Naive thymus-derived CD8-positive, alpha-beta T cell (primary cell): ENCODE measurements at regions not wholly inside any gene's neighbourhood (a gene's known extent, or its start where the extent isn't known, plus 50 kb on each side); places are given as distances from the start of the nearest gene placed in this dataset.

Source experiments
- ATAC-seq, 2 donors: fragments of 150-1000 bp; cut with Tn5 transposase in 1 of 2; sonication (Bioruptor Pico), chemical (Tn5 transposase) in 1 of 2; 1 replicate in 1 of 2; 2 replicates in 1 of 2; pipeline ENCODE4 v1.10.0; 2021; ENCODE audit warnings: mild to moderate bottlenecking in 2 of 2, moderate library complexity in 2 of 2
- POLR2A ChIA-PET: fragments of 350-600 bp; sonication (Branson Sonifier 250); formaldehyde crosslinking; loops from one replicate; lab custom pipeline; 2021; ENCODE audit warnings: antibody characterized with exemption; lab: Charles Lee
- DNase-seq, 10 donors: peaks; one replicate each; pipeline versions ENCODE4 v3.0.0 to v3.0.0-alpha.2; 2020 to 2022
- H3K27ac Mint-ChIP-seq, 10 donors: one replicate each; pipeline ENCODE4 v1.8.0; 2020 to 2022; ENCODE audit warnings: mild to moderate bottlenecking in 10 of 10, mixed read lengths in 10 of 10, moderate library complexity in 4 of 10, inconsistent platforms in 1 of 10
- H3K27me3 Mint-ChIP-seq, 5 donors: one replicate each; pipeline ENCODE4 v1.8.0; 2021 to 2022; ENCODE audit warnings: mixed read lengths in 5 of 5
- H3K36me3 Mint-ChIP-seq, 3 donors: one replicate each; pipeline ENCODE4 v1.8.0; 2020 to 2022; ENCODE audit warnings: mixed read lengths in 3 of 3, mild to moderate bottlenecking in 2 of 3, inconsistent platforms in 1 of 3
- H3K4me1 Mint-ChIP-seq, 4 donors: one replicate each; pipeline ENCODE4 v1.8.0; 2021 to 2022; ENCODE audit warnings: mixed read lengths in 4 of 4
- H3K4me3 Mint-ChIP-seq, 10 donors: one replicate each; pipeline ENCODE4 v1.8.0; 2020 to 2022; ENCODE audit warnings: mild to moderate bottlenecking in 10 of 10, mixed read lengths in 10 of 10, moderate library complexity in 6 of 10, inconsistent platforms in 1 of 10
- H3K9me3 Mint-ChIP-seq, 9 donors: one replicate each; pipeline ENCODE4 v1.8.0; 2020 to 2022; ENCODE audit warnings: mixed read lengths in 9 of 9, mild to moderate bottlenecking in 3 of 9, inconsistent platforms in 1 of 9, moderate library complexity in 1 of 9

- peak overlapping the region in 7 of 10 donors; percentile 3 to 45 (median 20) for H3K4me3 Mint-ChIP-seq
- DNase-seq (peak in 4 of 10 donors; percentile 29 to 77 (median 59)), ATAC-seq (peak; percentile 79 to 84)
- peaks cover 18 to 54% (median 40%) of the 10 kb centered on the region in 4 donors for H3K4me1 Mint-ChIP-seq
- no peaks in the 10 kb centered on the region for H3K9me3 Mint-ChIP-seq
- peaks cover 0 to 2% (median 0%) of the 10 kb centered on the region in 5 donors for H3K27me3 Mint-ChIP-seq
- H3K27ac Mint-ChIP-seq = peak overlapping the region; percentile 42 to 96 (median 85)
- H3K36me3 Mint-ChIP-seq = no peaks in the 10 kb centered on the region
- POLR2A ChIA-PET = interaction anchor here (0.6 to 2.3 kb wide), 7 partner anchors 10 to 387 kb away, joined by 3 to 8 read pairs (median 4); no protein-coding TSS in a partner anchor
These were observed 206.2 kb upstream of the SGK1 start for GRCh38 chr6:134523903-134524650.

DNA sequence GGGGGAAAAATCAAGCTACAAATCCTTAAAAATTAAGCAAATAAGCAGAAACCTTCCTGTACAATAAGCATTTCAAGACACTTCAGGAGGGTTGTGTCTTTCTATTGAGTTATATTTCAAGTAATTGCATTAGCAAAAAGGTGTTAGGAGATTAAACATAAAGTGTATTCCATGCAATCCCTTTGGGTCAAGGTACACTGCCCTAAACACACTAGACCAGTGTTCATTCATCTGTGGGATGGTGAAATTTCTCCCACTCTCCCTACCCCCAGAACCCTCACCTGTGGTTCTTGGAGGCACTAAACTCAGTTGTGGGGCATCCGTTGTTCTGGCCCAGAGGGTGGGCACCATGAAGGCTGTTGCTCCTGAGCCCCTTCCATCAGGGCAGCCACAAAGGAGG, 205.1 kb upstream of the SGK1 start:
- ATAC-seq (no peak), DNase-seq (no peak)
- Mint-ChIP-seq H3K36me3 (no peaks in the 10 kb centered on the region), H3K4me3 (peak overlapping the region in 1 of 10 donors; percentile 37), H3K9me3 (no peaks in the 10 kb centered on the region), H3K27me3 (peaks cover 0 to 2% (median 0%) of the 10 kb centered on the region in 5 donors), H3K4me1 (peaks cover 20 to 64% (median 48%) of the 10 kb centered on the region in 4 donors), H3K27ac (peak overlapping the region in 7 of 10 donors; percentile 15 to 96 (median 83))
- POLR2A ChIA-PET = interaction anchor here (2.3 kb wide), 1 partner anchor 345 kb away, joined by 7 read pairs; no protein-coding TSS in a partner anchor

GRCh38 chr6:134521116-134521501, 203.2 kb upstream of the SGK1 start:
- POLR2A ChIA-PET = interaction anchor here (0.6 to 1.5 kb wide), 2 partner anchors 9 to 11 kb away, joined by 3 read pairs; no protein-coding TSS in a partner anchor
- no peaks in the 10 kb centered on the region for H3K9me3 Mint-ChIP-seq
- ATAC-seq = no peak
- peaks cover 20 to 72% (median 51%) of the 10 kb centered on the region in 4 donors for H3K4me1 Mint-ChIP-seq
- H3K27ac Mint-ChIP-seq = peak overlapping the region in 6 of 10 donors; percentile 26 to 84 (median 62)
- no peak for DNase-seq
- H3K4me3 Mint-ChIP-seq = peak overlapping the region in 4 of 10 donors; percentile 4 to 51 (median 40)
- H3K36me3 Mint-ChIP-seq = no peaks in the 10 kb centered on the region
- peaks cover 0 to 2% (median 0%) of the 10 kb centered on the region in 5 donors for H3K27me3 Mint-ChIP-seq

- H3K9me3 Mint-ChIP-seq = no peaks in the 10 kb centered on the region
- H3K36me3 Mint-ChIP-seq = no peaks in the 10 kb centered on the region
- POLR2A ChIA-PET = interaction anchor here (1.5 kb wide), 1 partner anchor 11 kb away, joined by 3 read pairs; no protein-coding TSS in a partner anchor
- DNase-seq = no peak
- peaks cover 19 to 70% (median 50%) of the 10 kb centered on the region in 4 donors for H3K4me1 Mint-ChIP-seq
- ATAC-seq = no peak
- peaks cover 0 to 2% (median 0%) of the 10 kb centered on the region in 5 donors for H3K27me3 Mint-ChIP-seq
- H3K27ac Mint-ChIP-seq = peak overlapping the region in 8 of 10 donors; percentile 26 to 96 (median 90)
- peak overlapping the region in 6 of 10 donors; percentile 4 to 78 (median 40) for H3K4me3 Mint-ChIP-seq
These were observed 202.5 kb upstream of the SGK1 start for GRCh38 chr6:134520181-134521115.

GRCh38 chr6:134519465-134519864, 201.6 kb upstream of the SGK1 start:
- Mint-ChIP-seq H3K36me3 (no peaks in the 10 kb centered on the region), H3K9me3 (no peaks in the 10 kb centered on the region), H3K27me3 (peaks cover 0 to 2% (median 0%) of the 10 kb centered on the region in 5 donors), H3K4me1 (peaks cover 18 to 60% (median 46%) of the 10 kb centered on the region in 4 donors), H3K27ac (peak overlapping the region; percentile 80 to 96 (median 90)), H3K4me3 (peak overlapping the region; percentile 55 to 80 (median 69))
- ATAC-seq (peak; percentile 81 to 84), DNase-seq (peak; percentile 11 to 75 (median 40))
- POLR2A ChIA-PET = interaction anchor here (1.5 kb wide), 1 partner anchor 10 kb away, joined by 3 read pairs; no protein-coding TSS in a partner anchor

DNA sequence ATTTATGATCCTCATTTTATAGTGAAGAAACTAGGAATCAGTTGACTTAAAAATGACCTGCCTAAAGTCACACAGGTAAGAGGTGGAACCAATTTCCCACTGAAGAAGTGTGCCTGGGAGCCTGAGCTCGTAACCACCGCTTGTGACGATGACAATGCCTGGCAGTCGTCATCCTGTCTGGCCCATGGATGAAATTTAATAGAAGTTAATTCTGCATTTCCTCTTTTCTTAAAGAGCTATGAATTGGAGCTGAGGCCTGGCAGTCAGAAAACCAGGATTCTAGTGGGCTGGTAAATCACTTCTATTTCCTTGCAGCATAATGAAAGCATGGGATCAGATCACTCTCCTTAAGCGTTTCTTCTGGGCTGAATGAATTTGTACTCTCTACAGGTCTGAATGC, 200.0 kb upstream of the SGK1 start:
- ATAC-seq = no peak
- Mint-ChIP-seq H3K4me3 (no peak overlapping the region), H3K4me1 (peaks cover 9 to 44% (median 33%) of the 10 kb centered on the region in 4 donors), H3K27me3 (peaks cover 0 to 2% (median 0%) of the 10 kb centered on the region in 5 donors), H3K27ac (peak overlapping the region in 7 of 10 donors; percentile 66 to 94 (median 83)), H3K36me3 (no peaks in the 10 kb centered on the region), H3K9me3 (no peaks in the 10 kb centered on the region)
- DNase-seq = no peak
- POLR2A ChIA-PET = no interaction called here

DNA sequence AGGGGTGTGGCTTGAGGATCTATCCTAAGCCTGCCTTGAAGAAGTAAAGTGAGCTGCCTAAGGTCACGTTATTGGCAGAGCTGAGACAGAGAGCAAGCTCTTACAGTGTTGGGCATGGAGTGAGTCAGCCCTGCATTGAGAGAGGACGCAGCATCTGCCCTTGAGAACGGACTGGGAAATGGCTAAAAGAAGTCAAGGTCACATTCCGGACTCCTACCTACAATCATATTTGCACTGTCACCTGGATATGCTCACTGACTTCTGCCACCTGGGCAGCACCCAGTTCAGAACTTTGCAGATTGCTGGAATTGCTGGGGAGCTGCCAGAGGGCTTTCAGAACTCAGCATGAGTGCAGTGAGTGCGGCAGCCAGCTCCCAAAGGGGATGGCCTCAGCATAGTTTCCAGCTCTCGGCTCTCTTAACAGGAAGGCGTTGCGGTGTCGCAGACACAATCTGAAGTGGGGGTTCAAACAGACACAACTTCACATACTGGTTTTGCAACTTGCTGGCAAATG, 199.3 kb upstream of the SGK1 start:
- ATAC-seq = no peak

DNA sequence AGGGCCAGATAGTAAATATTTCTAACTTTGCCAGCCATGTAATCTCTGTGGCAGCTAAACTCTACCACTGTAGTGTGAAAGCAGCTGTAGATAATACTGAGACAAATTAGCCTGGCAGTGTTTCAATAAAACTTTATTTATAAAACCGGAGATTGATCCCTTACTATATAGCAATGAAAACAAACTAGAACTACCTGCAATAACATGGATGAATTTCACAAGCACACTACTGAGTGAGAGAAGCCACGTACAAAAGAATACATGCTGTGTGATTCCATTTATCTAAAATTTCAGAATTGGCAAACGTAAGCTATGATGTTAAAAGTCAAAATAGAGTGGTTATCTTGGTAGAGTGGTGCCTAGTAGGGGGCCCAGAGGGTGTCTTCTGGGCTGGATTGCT, 198.7 kb upstream of the SGK1 start:
- Mint-ChIP-seq H3K4me3 (no peak overlapping the region), H3K27ac (peak overlapping the region in 4 of 10 donors; percentile 3 to 76 (median 39)), H3K36me3 (no peaks in the 10 kb centered on the region), H3K9me3 (no peaks in the 10 kb centered on the region), H3K4me1 (peaks cover 8 to 42% (median 34%) of the 10 kb centered on the region in 4 donors), H3K27me3 (peaks cover 0 to 2% (median 0%) of the 10 kb centered on the region in 5 donors)
- DNase-seq = no peak
- POLR2A ChIA-PET = no interaction called here
- ATAC-seq = no peak

More for the DNA sequence above, 199.3 kb upstream of the SGK1 start:
- no peaks in the 10 kb centered on the region for H3K9me3 Mint-ChIP-seq
- peak in 4 of 10 donors; percentile 6 to 28 (median 18) for DNase-seq
- H3K27me3 Mint-ChIP-seq = peaks cover 0 to 2% (median 0%) of the 10 kb centered on the region in 5 donors
- peak overlapping the region in 4 of 10 donors; percentile 5 to 28 (median 13) for H3K4me3 Mint-ChIP-seq
- peaks cover 8 to 42% (median 32%) of the 10 kb centered on the region in 4 donors for H3K4me1 Mint-ChIP-seq
- H3K36me3 Mint-ChIP-seq = no peaks in the 10 kb centered on the region
- POLR2A ChIA-PET = no interaction called here
- H3K27ac Mint-ChIP-seq = peak overlapping the region in 7 of 10 donors; percentile 66 to 94 (median 79)

- H3K36me3 Mint-ChIP-seq = no peaks in the 10 kb centered on the region
- H3K9me3 Mint-ChIP-seq = no peaks in the 10 kb centered on the region
- no peak overlapping the region for H3K4me3 Mint-ChIP-seq
- H3K27me3 Mint-ChIP-seq = peaks cover 0 to 2% (median 0%) of the 10 kb centered on the region in 5 donors
- ATAC-seq = no peak
- peak overlapping the region in 1 of 10 donors; percentile 31 for H3K27ac Mint-ChIP-seq
- H3K4me1 Mint-ChIP-seq = peaks cover 8 to 45% (median 33%) of the 10 kb centered on the region in 4 donors
- no peak for DNase-seq
- POLR2A ChIA-PET = no interaction called here
These were observed 198.1 kb upstream of the SGK1 start for GRCh38 chr6:134515986-134516385.

DNA sequence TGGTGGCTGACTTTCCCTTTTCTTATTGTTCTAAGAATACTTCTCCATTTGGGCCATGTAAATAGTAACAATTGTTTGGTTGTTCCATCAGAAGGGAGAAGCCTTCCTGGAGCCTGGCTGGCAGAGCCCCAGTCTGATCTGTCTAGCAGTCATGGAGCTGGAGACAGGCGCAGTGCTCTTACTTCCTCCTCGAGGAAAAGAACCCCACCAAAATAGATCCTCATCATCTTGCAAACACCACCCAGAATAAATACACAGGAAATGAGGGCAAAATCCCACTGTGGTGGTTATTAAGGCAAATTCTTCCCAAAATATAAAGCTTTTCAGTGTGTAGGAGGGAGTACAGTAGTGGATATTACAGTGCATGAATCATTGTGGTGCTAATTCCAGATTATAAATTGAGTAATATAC, 195.1 kb upstream of the SGK1 start:
- peaks cover 2 to 21% (median 10%) of the 10 kb centered on the region in 4 donors for H3K4me1 Mint-ChIP-seq
- H3K4me3 Mint-ChIP-seq = no peak overlapping the region
- ATAC-seq (no peak), DNase-seq (no peak)
- H3K36me3 Mint-ChIP-seq = no peaks in the 10 kb centered on the region
- H3K27ac Mint-ChIP-seq = no peak overlapping the region
- POLR2A ChIA-PET = interaction anchor here (1.0 kb wide), 1 partner anchor 10 kb away, joined by 3 read pairs; no protein-coding TSS in a partner anchor
- no peaks in the 10 kb centered on the region for H3K9me3 Mint-ChIP-seq
- no peaks in the 10 kb centered on the region for H3K27me3 Mint-ChIP-seq

DNA sequence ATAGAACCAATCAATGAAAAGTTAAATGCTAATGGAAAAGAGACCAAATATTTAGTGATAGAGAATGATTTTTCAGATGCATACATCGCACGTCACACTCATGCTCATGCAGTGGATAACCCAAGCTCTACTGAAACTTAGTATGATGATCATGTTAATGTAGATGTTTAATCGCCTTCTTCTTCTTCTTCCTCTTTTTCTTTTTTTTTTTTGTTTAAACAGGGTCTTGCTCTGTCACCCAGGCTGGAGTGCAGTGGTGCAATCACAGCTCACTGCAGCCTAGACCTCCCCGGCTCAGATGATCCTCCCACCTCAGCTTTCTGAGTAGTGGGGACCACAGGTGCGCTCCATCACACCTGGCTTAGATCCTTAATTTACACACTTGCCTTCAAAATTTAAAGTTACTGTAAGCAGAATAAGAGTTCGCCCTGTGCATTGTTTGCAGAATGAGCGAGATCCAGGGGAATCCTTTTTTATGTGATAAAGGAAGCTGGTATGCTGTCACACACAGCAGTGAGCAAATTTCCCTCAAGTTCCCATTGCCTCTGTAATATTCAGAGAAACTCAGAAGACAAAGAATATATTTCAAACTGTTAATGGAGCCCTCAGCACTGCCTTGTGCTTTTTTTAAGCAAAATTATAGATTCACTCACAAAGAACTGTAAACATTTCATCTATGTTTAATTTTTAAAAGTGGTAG, 194.2 kb upstream of the SGK1 start:
- Mint-ChIP-seq H3K27me3 (no peaks in the 10 kb centered on the region), H3K4me3 (no peak overlapping the region), H3K36me3 (no peaks in the 10 kb centered on the region), H3K27ac (no peak overlapping the region), H3K4me1 (peaks cover 0 to 16% (median 6%) of the 10 kb centered on the region in 4 donors), H3K9me3 (no peaks in the 10 kb centered on the region)
- POLR2A ChIA-PET = no interaction called here
- DNase-seq = no peak
- ATAC-seq = no peak
